Pancreas (tissue), 10 donors: ENCODE measurements at regions not wholly inside any gene's neighbourhood (a gene's known extent, or its start where the extent isn't known, plus 50 kb on each side); places are given as distances from the start of the nearest gene placed in this dataset.

Experiments
- ATAC-seq, 4 donors: fragments of 200-7000 bp; cut with Tn5 transposase; one replicate each; pipeline versions ENCODE4 v1.8.0 to v1.9.1; 2020; ENCODE audit warnings: mild to moderate bottlenecking in 4 of 4, moderate library complexity in 4 of 4
- DNase-seq, 6 donors: peaks; one replicate each; pipeline ENCODE4 v3.0.0-alpha.2; 2020
- FAIRE-seq: peaks from 2 replicates; lab custom pipeline; 2012; peaks lifted over from hg19 to GRCh38; lab: Jason Lieb, UNC
- H3K27ac ChIP-seq, 4 donors: fragments of 200-600 bp; sonication (generic); 1 replicate in 3 of 4; 2 replicates in 1 of 4; pipeline versions ENCODE4 v1.5.0 to v1.8.0; 2020
- H3K27me3 ChIP-seq, 4 donors: fragments of 200-600 bp; one replicate each; pipeline ENCODE4 v1.8.0; 2021
- H3K36me3 ChIP-seq, 3 donors: fragments of 200-600 bp; sonication (generic) in 1 of 3; one replicate each; pipeline versions ENCODE4 v1.5.0 to v1.8.0; 2020 to 2021
- H3K4me1 ChIP-seq, 3 donors: fragments of 200-600 bp; one replicate each; pipeline ENCODE4 v1.8.0; 2021
- H3K4me3 ChIP-seq, 4 donors: fragments of 200-600 bp; sonication (generic) in 2 of 4; one replicate each; pipeline versions ENCODE4 v1.5.0 to v1.8.0; 2020 to 2021
- H3K9me3 ChIP-seq, 4 donors: fragments of 200-600 bp; one replicate each; pipeline ENCODE4 v1.8.0; 2021
- WGBS, 2 donors: extraction: QIAGEN DNeasy Blood & Tissue Kit; methylation state at CpG; one replicate each; pipeline ENCODE4 v1.1.7; 2013; 5-methylcytosine and 5-hydroxymethylcytosine counted together
- intact Hi-C, 3 donors: fragments of 100-400 bp; cut with DNase I; formaldehyde crosslinking; loops; one replicate each; pipeline versions ENCODE4 v1.11.1 to v1.14.2; 2022
- TF ChIP-seq, protein P1 (sequence below), 4 donors: fragments of 200-600 bp; sonication (generic) in 3 of 4; IDR thresholded peaks; one replicate each; pipeline versions ENCODE4 v1.5.0 to v1.8.0; 2021; ENCODE audit warnings: antibody characterized with exemption in 4 of 4
- donor health status: healthy with polysubstance abuse.
- donor health status: DM: no; HTN: no; CAD: no; lungs with moderate emphysema.
- donor health status: DM: no; HTN: no; CAD: no.
- donor health status: control.
- donor health status: control.
- donor health status: Bipolar disorder and iron deficiency.
- donor health status: DM: yes; HTN: yes; CAD: no.
- donor health status: DM: no; HTN: no; CAD: no.
- donor health status: DM: no; HTN: no; CAD: no.
- donor health status: DM: yes; HTN: yes; CAD: no.

- Histone ChIP-seq H3K27ac (no peak overlapping the region), H3K4me1 (no peaks in the 10 kb centered on the region), H3K9me3 (no peaks in the 10 kb centered on the region), H3K4me3 (no peak overlapping the region), H3K36me3 (no peaks in the 10 kb centered on the region), H3K27me3 (no peaks in the 10 kb centered on the region)
- 34 to 41% methylated on average over 3 of the region's 3 CpGs for WGBS, 2 donors
- DNase-seq (no peak), ATAC-seq (no peak), FAIRE-seq (no peak)
- TF ChIP-seq, protein P1, sequence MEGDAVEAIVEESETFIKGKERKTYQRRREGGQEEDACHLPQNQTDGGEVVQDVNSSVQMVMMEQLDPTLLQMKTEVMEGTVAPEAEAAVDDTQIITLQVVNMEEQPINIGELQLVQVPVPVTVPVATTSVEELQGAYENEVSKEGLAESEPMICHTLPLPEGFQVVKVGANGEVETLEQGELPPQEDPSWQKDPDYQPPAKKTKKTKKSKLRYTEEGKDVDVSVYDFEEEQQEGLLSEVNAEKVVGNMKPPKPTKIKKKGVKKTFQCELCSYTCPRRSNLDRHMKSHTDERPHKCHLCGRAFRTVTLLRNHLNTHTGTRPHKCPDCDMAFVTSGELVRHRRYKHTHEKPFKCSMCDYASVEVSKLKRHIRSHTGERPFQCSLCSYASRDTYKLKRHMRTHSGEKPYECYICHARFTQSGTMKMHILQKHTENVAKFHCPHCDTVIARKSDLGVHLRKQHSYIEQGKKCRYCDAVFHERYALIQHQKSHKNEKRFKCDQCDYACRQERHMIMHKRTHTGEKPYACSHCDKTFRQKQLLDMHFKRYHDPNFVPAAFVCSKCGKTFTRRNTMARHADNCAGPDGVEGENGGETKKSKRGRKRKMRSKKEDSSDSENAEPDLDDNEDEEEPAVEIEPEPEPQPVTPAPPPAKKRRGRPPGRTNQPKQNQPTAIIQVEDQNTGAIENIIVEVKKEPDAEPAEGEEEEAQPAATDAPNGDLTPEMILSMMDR (IDR thresholded peaks at IDR 0.05) = no peak
- intact Hi-C loops = no loop called here
Measured at GRCh38 chr20:55540486-55540885, 464.8 kb downstream of the CBLN4 start.

DNA sequence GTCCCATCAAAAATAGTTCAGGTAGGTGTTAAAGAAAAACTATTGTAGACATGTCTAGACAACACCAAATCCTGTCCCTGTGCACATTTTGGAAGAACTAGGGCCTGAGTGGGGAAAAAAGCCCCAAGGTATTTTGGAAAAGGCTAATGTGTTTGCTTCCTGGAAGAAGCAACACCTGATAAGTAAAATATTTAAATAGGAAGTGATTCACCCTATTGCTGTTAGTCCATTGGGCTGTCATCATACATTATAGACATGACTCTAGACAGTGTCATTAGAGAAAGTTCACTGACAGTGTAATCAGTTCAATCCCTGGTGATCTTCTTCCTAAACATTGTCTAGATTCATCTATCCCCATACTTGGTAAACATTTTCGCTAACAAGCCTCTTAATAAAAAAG is 465.3 kb downstream of the CBLN4 start:
- H3K27me3 ChIP-seq = no peaks in the 10 kb centered on the region
- TF ChIP-seq, protein P1 (IDR thresholded peaks at IDR 0.05) = no peak
- H3K9me3 ChIP-seq = no peaks in the 10 kb centered on the region
- FAIRE-seq (no peak), ATAC-seq (no peak), DNase-seq (no peak)
- no peak overlapping the region for H3K4me3 ChIP-seq
- no peaks in the 10 kb centered on the region for H3K4me1 ChIP-seq
- no peak overlapping the region for H3K27ac ChIP-seq
- intact Hi-C loops = no loop called here
- H3K36me3 ChIP-seq = no peaks in the 10 kb centered on the region
- 74% methylated on average over 1 of the region's 1 CpG for WGBS, 2 donors

DNA sequence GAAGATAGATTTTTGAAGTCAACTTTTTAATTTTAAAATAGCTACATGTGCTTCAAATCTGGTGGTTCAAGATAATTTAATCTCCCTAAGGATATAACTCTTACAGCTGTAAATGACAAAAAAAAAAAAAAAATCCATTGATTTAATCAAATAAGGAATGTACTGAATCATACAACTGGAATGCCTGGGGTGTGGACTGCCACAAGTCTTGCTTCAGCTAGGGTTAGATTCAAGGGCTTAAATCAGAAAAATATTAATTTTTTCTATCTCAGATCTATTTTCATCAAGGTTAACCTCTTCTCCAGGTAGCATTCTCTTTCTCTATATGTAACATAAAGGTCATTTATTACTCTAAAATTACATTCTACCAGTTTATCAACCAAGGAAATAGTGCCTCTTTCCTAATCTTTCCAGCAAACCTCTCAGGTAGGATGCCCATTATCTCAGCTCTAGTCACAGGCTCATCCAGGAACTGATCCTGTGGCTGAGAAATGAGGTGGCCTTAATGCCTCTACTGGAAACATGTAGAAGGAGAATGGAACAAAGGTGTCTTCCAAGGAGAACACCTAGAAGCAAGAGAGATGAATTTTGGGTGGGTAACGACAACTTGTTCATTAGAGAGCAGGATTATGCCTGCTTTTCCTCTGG is 466.9 kb downstream of the CBLN4 start:
- 74 to 97% methylated on average over 1 of the region's 1 CpG for WGBS, 2 donors
- TF ChIP-seq, protein P1 (IDR thresholded peaks at IDR 0.05) = no peak
- intact Hi-C loops = no loop called here
- Histone ChIP-seq H3K27me3 (no peaks in the 10 kb centered on the region), H3K27ac (no peak overlapping the region), H3K4me1 (no peaks in the 10 kb centered on the region), H3K36me3 (no peaks in the 10 kb centered on the region), H3K9me3 (no peaks in the 10 kb centered on the region), H3K4me3 (no peak overlapping the region)
- DNase-seq (no peak), ATAC-seq (no peak), FAIRE-seq (no peak)

DNA sequence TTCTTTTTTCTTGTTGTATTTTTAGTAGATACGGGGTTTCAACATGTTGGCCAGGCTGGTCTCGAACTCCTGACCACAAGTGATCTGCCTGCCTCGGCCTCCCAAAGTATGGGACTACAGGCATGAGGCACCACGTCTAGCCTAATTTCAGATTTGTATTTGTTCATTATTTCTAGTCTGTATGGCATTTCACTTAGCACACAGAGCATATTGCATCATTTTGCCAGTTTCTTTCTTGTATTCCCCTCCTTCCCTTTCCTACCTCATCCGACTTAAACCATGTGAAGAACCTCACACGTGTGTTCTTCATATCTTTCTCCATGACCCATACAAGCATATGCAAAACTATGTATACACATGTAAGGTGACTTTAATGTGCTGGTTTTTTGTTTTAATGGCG is 470.0 kb downstream of the CBLN4 start:
- Histone ChIP-seq H3K9me3 (no peaks in the 10 kb centered on the region), H3K4me3 (no peak overlapping the region), H3K36me3 (no peaks in the 10 kb centered on the region), H3K27ac (no peak overlapping the region), H3K4me1 (no peaks in the 10 kb centered on the region), H3K27me3 (no peaks in the 10 kb centered on the region)
- TF ChIP-seq, protein P1 (IDR thresholded peaks at IDR 0.05) = no peak
- WGBS, 2 donors = 40 to 57% methylated on average over 7 of the region's 7 CpGs
- intact Hi-C loops = no loop called here
- FAIRE-seq (no peak), ATAC-seq (no peak), DNase-seq (no peak)

- Histone ChIP-seq H3K4me3 (no peak overlapping the region), H3K27me3 (no peaks in the 10 kb centered on the region), H3K27ac (no peak overlapping the region), H3K36me3 (no peaks in the 10 kb centered on the region), H3K4me1 (no peaks in the 10 kb centered on the region), H3K9me3 (no peaks in the 10 kb centered on the region)
- WGBS, 2 donors = 89 to 94% methylated on average over 3 of the region's 3 CpGs
- no peak for FAIRE-seq
- no peak for ATAC-seq
- no peak for DNase-seq
- intact Hi-C loops = no loop called here
- TF ChIP-seq, protein P1 (IDR thresholded peaks at IDR 0.05) = no peak
Measured at GRCh38 chr20:55533632-55534031, 471.7 kb downstream of the CBLN4 start.
